HUES48 (cell line): ENCODE measurements at regions not wholly inside any gene's neighbourhood (a gene's known extent, or its start where the extent isn't known, plus 50 kb on each side); places are given as distances from the start of the nearest gene placed in this dataset.
"Not testable (repeated sequence)": the region's sequence is repeated elsewhere in the genome, so short reads cannot be mapped to it uniquely, and the experiment has no call there.

ENCODE experiments used
- H3K27ac ChIP-seq: one replicate; pipeline ENCODE4 v1.7.0; 2013; ENCODE audit warnings: low read depth, low read length, inconsistent platforms
- H3K27me3 ChIP-seq: 2 replicates; pipeline ENCODE4 v1.6.1; 2013; ENCODE audit warnings: mild to moderate bottlenecking, low read length; ENCODE audit not compliant: control insufficient read depth, insufficient read depth
- H3K36me3 ChIP-seq: 2 replicates; pipeline ENCODE4 v1.6.1; 2013; ENCODE audit warnings: low read length; ENCODE audit not compliant: control insufficient read depth, insufficient read depth
- H3K4me1 ChIP-seq: 2 replicates; pipeline ENCODE4 v1.6.1; 2013; ENCODE audit warnings: mild to moderate bottlenecking, low read length; ENCODE audit not compliant: control insufficient read depth, insufficient read depth
- H3K4me3 ChIP-seq: 2 replicates; pipeline ENCODE4 v1.5.1; 2013; ENCODE audit warnings: mild to moderate bottlenecking, low read depth, low read length
- H3K9ac ChIP-seq: 2 replicates; pipeline ENCODE4 v1.6.1; 2013; ENCODE audit warnings: mild to moderate bottlenecking, low read depth, low read length, moderate library complexity
- H3K9me3 ChIP-seq: 2 replicates; pipeline ENCODE4 v1.6.1; 2013; ENCODE audit warnings: low read length; ENCODE audit not compliant: control insufficient read depth, insufficient read depth

DNA sequence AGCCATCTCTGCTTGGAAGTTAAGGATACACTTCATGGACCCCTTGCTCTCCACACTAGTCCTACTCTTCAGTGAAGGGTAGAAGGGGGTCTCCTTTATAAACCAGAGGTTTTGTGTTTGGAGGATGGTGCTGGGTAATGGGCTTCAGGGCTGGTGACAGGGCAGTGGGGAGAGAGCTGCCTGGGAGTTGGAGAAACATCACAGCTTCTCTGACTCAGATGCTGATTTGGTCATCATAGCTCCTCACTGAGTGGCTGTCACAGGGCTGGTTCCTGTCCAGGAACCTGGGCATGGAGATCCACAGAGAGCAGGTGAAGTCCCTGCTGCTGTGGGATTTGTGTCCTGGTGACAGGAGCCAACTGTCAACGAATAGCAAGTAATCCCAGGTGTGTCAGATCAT is 333.9 kb upstream of the ATP10A start:
- H3K4me3 ChIP-seq, result no peak overlapping the region
- peaks cover 18% of the 10 kb centered on the region for H3K4me1 ChIP-seq
- H3K27ac ChIP-seq, result no peak overlapping the region
- H3K9me3 ChIP-seq, result no peaks in the 10 kb centered on the region
- H3K27me3 ChIP-seq, result 0 out of 2 replicates have a peak, but pooled peaks cover 5% of the 10 kb centered on the region
- no peaks in the 10 kb centered on the region for H3K36me3 ChIP-seq
- H3K9ac ChIP-seq, result no peak overlapping the region

DNA sequence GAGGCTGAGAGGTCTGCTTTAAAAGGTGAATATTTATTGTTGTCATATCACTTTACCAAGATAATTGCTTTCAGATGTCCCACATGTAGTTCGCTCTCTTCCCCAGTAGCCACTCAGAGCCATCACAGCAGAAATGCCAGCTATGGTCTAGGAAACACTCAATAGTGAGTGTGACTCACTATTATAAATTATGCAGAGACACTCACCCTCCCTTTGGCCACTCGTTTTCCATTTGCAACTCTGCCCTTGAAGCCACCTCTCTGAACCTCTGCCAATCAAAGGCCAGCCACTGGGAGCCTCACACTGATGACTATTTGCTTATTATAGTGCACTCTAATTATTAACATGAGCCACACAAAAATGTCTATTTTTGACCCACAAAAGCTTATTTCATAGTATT is 328.1 kb upstream of the ATP10A start:
- Histone ChIP-seq H3K27ac (no peak overlapping the region), H3K27me3 (no peaks in the 10 kb centered on the region), H3K36me3 (no peaks in the 10 kb centered on the region), H3K4me1 (no peaks in the 10 kb centered on the region), H3K9ac (no peak overlapping the region), H3K4me3 (no peak overlapping the region), H3K9me3 (0 out of 2 replicates have a peak, but pooled peaks cover 3% of the 10 kb centered on the region)

GRCh38 chr15:26186138-26186537 is 323.0 kb upstream of the ATP10A start:
- not testable (repeated sequence) for H3K9me3 ChIP-seq, H3K4me3 ChIP-seq, H3K27ac ChIP-seq, H3K4me1 ChIP-seq, H3K36me3 ChIP-seq, H3K27me3 ChIP-seq, H3K9ac ChIP-seq

DNA sequence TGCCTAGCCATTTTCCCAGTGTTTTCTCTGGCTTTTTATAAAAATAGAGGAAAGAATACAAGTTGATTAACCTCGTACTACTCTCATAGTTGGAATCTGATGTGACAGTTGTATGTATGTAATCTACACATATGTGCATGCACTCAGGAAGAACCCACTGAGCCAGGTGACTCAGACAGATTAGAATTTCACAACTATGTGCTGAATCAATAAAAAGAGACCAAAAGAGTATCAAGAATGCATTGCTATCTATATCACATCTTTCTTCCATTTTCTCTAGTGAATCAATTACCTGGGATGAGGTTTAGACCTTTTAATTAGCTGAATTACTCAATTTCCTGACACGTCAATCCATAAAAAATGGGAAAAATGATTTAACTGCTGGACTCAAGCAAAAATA is 319.3 kb upstream of the ATP10A start:
- Histone ChIP-seq H3K4me3 (no peak overlapping the region), H3K36me3 (no peaks in the 10 kb centered on the region), H3K9me3 (0 out of 2 replicates have a peak, but pooled peaks cover 1% of the 10 kb centered on the region), H3K27ac (no peak overlapping the region), H3K27me3 (no peaks in the 10 kb centered on the region), H3K9ac (no peak overlapping the region), H3K4me1 (peaks cover 11% of the 10 kb centered on the region; the same call in 1 of the 2 replicates)

- Histone ChIP-seq H3K9ac (no peak overlapping the region), H3K9me3 (no peaks in the 10 kb centered on the region), H3K36me3 (no peaks in the 10 kb centered on the region), H3K4me1 (peaks cover 11% of the 10 kb centered on the region; the same call in 1 of the 2 replicates), H3K27ac (no peak overlapping the region), H3K4me3 (no peak overlapping the region), H3K27me3 (no peaks in the 10 kb centered on the region)
Observed at GRCh38 chr15:26179906-26180305, 316.8 kb upstream of the ATP10A start.

- no peak overlapping the region for H3K4me3 ChIP-seq
- no peaks in the 10 kb centered on the region for H3K9me3 ChIP-seq
- H3K4me1 ChIP-seq, result peaks cover 11% of the 10 kb centered on the region; the same call in 1 of the 2 replicates
- no peaks in the 10 kb centered on the region for H3K27me3 ChIP-seq
- H3K27ac ChIP-seq, result no peak overlapping the region
- no peak overlapping the region for H3K9ac ChIP-seq
- H3K36me3 ChIP-seq, result no peaks in the 10 kb centered on the region
Observed at GRCh38 chr15:26178640-26179220, 315.6 kb upstream of the ATP10A start.

DNA sequence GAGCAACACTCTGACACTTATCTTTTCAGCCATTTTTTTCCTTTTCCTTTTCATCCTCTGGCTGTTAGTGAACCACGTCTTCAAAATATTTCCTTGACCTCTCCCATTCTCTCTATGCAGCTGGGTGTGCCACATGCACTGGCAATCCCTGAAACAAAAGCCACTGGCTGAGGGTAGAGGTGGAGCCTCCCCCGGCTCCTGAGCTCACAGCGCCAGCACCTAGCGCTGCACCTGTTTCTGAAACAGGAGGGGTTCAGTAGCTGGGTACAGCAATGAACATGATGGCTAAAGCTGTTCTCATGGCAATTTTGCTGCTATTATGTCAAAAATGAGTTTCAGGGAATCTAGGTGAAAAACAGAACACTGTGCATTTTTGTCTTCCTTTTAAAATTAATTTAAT is 314.7 kb upstream of the ATP10A start:
- H3K9ac ChIP-seq, result no peak overlapping the region
- no peaks in the 10 kb centered on the region for H3K9me3 ChIP-seq
- H3K27ac ChIP-seq, result no peak overlapping the region
- H3K27me3 ChIP-seq, result no peaks in the 10 kb centered on the region
- H3K4me3 ChIP-seq, result no peak overlapping the region
- H3K36me3 ChIP-seq, result no peaks in the 10 kb centered on the region
- H3K4me1 ChIP-seq, result peaks cover 11% of the 10 kb centered on the region; the same call in 1 of the 2 replicates

DNA sequence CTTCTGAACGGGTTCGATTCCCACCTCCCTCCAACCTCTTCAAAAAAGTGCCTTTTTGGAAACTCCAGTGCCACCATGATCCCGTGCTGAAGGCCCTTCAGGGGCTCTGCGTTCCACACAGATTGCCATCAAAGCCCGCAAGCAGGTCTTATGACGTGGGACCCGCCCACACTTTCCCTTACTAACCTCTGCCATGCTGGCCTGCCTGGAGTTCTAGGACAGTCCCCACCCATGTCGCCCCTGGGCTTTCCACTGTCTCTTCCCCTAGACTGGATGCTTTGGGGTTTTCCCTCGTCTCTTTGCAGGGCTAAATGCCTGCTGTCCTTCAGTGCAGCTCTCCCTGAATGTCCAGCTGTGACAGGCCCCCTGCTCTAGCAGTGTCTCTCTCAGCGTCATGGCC is 313.7 kb upstream of the ATP10A start:
- Histone ChIP-seq H3K9ac (no peak overlapping the region), H3K36me3 (no peaks in the 10 kb centered on the region), H3K4me1 (peaks cover 11% of the 10 kb centered on the region; the same call in 1 of the 2 replicates), H3K9me3 (no peaks in the 10 kb centered on the region), H3K4me3 (no peak overlapping the region), H3K27ac (no peak overlapping the region), H3K27me3 (no peaks in the 10 kb centered on the region)

DNA sequence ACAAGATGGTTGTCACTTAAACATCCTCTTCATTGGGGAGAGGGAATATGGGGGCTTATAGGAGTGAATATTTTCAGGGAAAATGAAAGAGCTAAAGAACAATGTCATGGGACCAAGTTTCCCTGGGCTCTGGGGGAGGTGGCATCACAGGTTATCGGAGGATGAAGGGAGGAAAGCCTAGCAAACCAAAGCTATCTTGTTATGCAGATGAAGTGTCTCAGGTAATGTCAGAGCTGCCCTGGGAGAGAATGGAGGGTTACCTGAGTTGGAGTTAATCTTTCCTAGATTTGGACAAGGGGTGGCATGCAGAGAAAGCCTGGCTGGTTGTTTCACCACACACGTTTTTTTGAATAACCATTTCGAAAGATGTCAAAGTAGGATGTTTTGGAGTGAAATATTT is 308.1 kb upstream of the ATP10A start:
- no peak overlapping the region for H3K4me3 ChIP-seq
- H3K27me3 ChIP-seq, result no peaks in the 10 kb centered on the region
- H3K9ac ChIP-seq, result no peak overlapping the region
- H3K36me3 ChIP-seq, result no peaks in the 10 kb centered on the region
- H3K27ac ChIP-seq, result no peak overlapping the region
- H3K4me1 ChIP-seq, result peaks cover 10% of the 10 kb centered on the region; the same call in 1 of the 2 replicates
- no peaks in the 10 kb centered on the region for H3K9me3 ChIP-seq

- Histone ChIP-seq H3K27ac (no peak overlapping the region), H3K9me3 (no peaks in the 10 kb centered on the region), H3K9ac (no peak overlapping the region), H3K4me3 (no peak overlapping the region), H3K4me1 (peaks cover 8% of the 10 kb centered on the region; the same call in 1 of the 2 replicates), H3K36me3 (no peaks in the 10 kb centered on the region), H3K27me3 (no peaks in the 10 kb centered on the region)
Observed at GRCh38 chr15:26166429-26166828, 303.3 kb upstream of the ATP10A start.

- H3K9ac ChIP-seq, result no peak overlapping the region
- no peak overlapping the region for H3K4me3 ChIP-seq
- no peak overlapping the region for H3K27ac ChIP-seq
- no peaks in the 10 kb centered on the region for H3K27me3 ChIP-seq
- no peaks in the 10 kb centered on the region; the same call in 1 of the 2 replicates for H3K4me1 ChIP-seq
- H3K36me3 ChIP-seq, result no peaks in the 10 kb centered on the region
- no peaks in the 10 kb centered on the region for H3K9me3 ChIP-seq
Observed at GRCh38 chr15:26165546-26165945, 302.4 kb upstream of the ATP10A start.
